DMS79 treated with DMSO at 0.1 percent for 48 hours (cell line): ENCODE measurements at regions not wholly inside any gene's neighbourhood (a gene's known extent, or its start where the extent isn't known, plus 50 kb on each side); places are given as distances from the start of the nearest gene placed in this dataset.

Experiments used
- DNase-seq: peaks from one replicate; lab custom pipeline; 2025; lab: John Stamatoyannopoulos, UW

- no peak for DNase-seq
Measured at GRCh38 chr10:107914450-107915214, 750.1 kb upstream of the SORCS1 start.

GRCh38 chr10:107913317-107914294 lies 749.1 kb upstream of the SORCS1 start:
- DNase-seq, result no peak

GRCh38 chr10:107901076-107901475 lies 736.6 kb upstream of the SORCS1 start:
- DNase-seq, result no peak

- DNase-seq, result no peak
Measured at GRCh38 chr10:107900131-107900530, 735.6 kb upstream of the SORCS1 start.

GRCh38 chr10:107899502-107900062 lies 735.1 kb upstream of the SORCS1 start:
- no peak for DNase-seq

- DNase-seq, result no peak
Measured at GRCh38 chr10:107899075-107899474, 734.6 kb upstream of the SORCS1 start.

GRCh38 chr10:107898392-107898791 lies 733.9 kb upstream of the SORCS1 start:
- DNase-seq, result no peak

- DNase-seq, result no peak
Measured at GRCh38 chr10:107894516-107894915, 730.0 kb upstream of the SORCS1 start.

GRCh38 chr10:107889105-107889504 lies 724.6 kb upstream of the SORCS1 start:
- DNase-seq, result no peak

- no peak for DNase-seq
Measured at GRCh38 chr10:107880185-107880584, 715.7 kb upstream of the SORCS1 start.

- DNase-seq, result no peak
Measured at GRCh38 chr10:107873007-107873406, 708.5 kb upstream of the SORCS1 start.

- DNase-seq, result no peak
Measured at GRCh38 chr10:107865691-107866090, 701.2 kb upstream of the SORCS1 start.

GRCh38 chr10:107859065-107859464 lies 694.6 kb upstream of the SORCS1 start:
- no peak for DNase-seq

GRCh38 chr10:107856047-107856315 lies 691.5 kb upstream of the SORCS1 start:
- DNase-seq, result no peak

GRCh38 chr10:107855301-107856046 lies 691.0 kb upstream of the SORCS1 start:
- DNase-seq, result no peak

GRCh38 chr10:107848726-107849360 lies 684.3 kb upstream of the SORCS1 start:
- DNase-seq, result no peak

GRCh38 chr10:107847620-107848019 lies 683.1 kb upstream of the SORCS1 start:
- no peak for DNase-seq

GRCh38 chr10:107834706-107835105 lies 670.2 kb upstream of the SORCS1 start:
- no peak for DNase-seq

- DNase-seq, result no peak
Measured at GRCh38 chr10:107831772-107832171, 667.3 kb upstream of the SORCS1 start.

GRCh38 chr10:107829161-107829560 lies 664.7 kb upstream of the SORCS1 start:
- DNase-seq, result no peak

GRCh38 chr10:107826171-107826570 lies 661.7 kb upstream of the SORCS1 start:
- DNase-seq, result no peak
